Left ventricle myocardium inferior (tissue), 1 donor: ENCODE measurements at regions not wholly inside any gene's neighbourhood (a gene's known extent, or its start where the extent isn't known, plus 50 kb on each side); places are given as distances from the start of the nearest gene placed in this dataset.

ENCODE experiments used
- DNase-seq: peaks from one replicate; pipeline ENCODE4 v3.0.0-alpha.2; 2020
- H3K27ac ChIP-seq: fragments of 200-600 bp; replicated peaks from 2 replicates; pipeline ENCODE4 v1.8.0; 2021
- H3K27me3 ChIP-seq: fragments of 200-600 bp; 2 replicates; pipeline ENCODE4 v1.8.0; 2021; ENCODE audit warnings: low read depth
- H3K36me3 ChIP-seq: fragments of 200-600 bp; 2 replicates; pipeline ENCODE4 v1.8.0; 2021
- H3K4me1 ChIP-seq: fragments of 200-600 bp; 2 replicates; pipeline ENCODE4 v1.8.0; 2021
- H3K4me3 ChIP-seq: fragments of 200-600 bp; 2 replicates; pipeline ENCODE4 v1.8.0; 2021; ENCODE audit warnings: mild to moderate bottlenecking, moderate library complexity
- H3K9me3 ChIP-seq: fragments of 200-600 bp; replicated peaks from 2 replicates; pipeline ENCODE4 v1.8.0; 2021
- CTCF ChIP-seq: fragments of 200-600 bp; IDR thresholded peaks from 2 replicates; pipeline ENCODE4 v1.8.0; 2021; ENCODE audit warnings: antibody characterized with exemption, mild to moderate bottlenecking, borderline replicate concordance
- intact Hi-C: fragments of 100-400 bp; cut with micrococcal nuclease; formaldehyde crosslinking; loops from one replicate; pipeline ENCODE4 v1.11.0; 2022
- donor health status: DM: no; HTN: yes; CAD: no; lungs with severe emphysema.

GRCh38 chr1:87791931-87792740 lies 463.5 kb downstream of the LMO4 start:
- no peaks in the 10 kb centered on the region for H3K36me3 ChIP-seq
- no peak overlapping the region for H3K4me3 ChIP-seq

GRCh38 chr1:87794788-87795614 lies 466.3 kb downstream of the LMO4 start:
- TF ChIP-seq CTCF, result no peak
- Histone ChIP-seq H3K4me3 (no peak overlapping the region), H3K27me3 (no peaks in the 10 kb centered on the region), H3K27ac (no peak overlapping the region), H3K9me3 (no peaks in the 10 kb centered on the region), H3K4me1 (no peaks in the 10 kb centered on the region), H3K36me3 (no peaks in the 10 kb centered on the region)
- no peak for DNase-seq
- intact Hi-C loops, result no loop called here

More at GRCh38 chr1:87791931-87792740, 463.5 kb downstream of the LMO4 start:
- TF ChIP-seq CTCF, result no peak
- H3K27ac ChIP-seq, result no peak overlapping the region
- no peaks in the 10 kb centered on the region for H3K4me1 ChIP-seq
- DNase-seq, result no peak
- no peaks in the 10 kb centered on the region for H3K9me3 ChIP-seq
- intact Hi-C loops, result no loop called here
- H3K27me3 ChIP-seq, result no peaks in the 10 kb centered on the region

- Histone ChIP-seq H3K4me3 (no peak overlapping the region), H3K9me3 (peaks cover 6% of the 10 kb centered on the region), H3K4me1 (no peaks in the 10 kb centered on the region), H3K27me3 (no peaks in the 10 kb centered on the region), H3K27ac (no peak overlapping the region), H3K36me3 (no peaks in the 10 kb centered on the region)
- intact Hi-C loops, result no loop called here
- TF ChIP-seq CTCF, result no peak
- DNase-seq, result no peak
These were observed 467.1 kb downstream of the LMO4 start for GRCh38 chr1:87795615-87796337.

GRCh38 chr1:87796471-87796901 lies 467.8 kb downstream of the LMO4 start:
- intact Hi-C loops, result no loop called here
- H3K4me3 ChIP-seq, result no peak overlapping the region
- H3K4me1 ChIP-seq, result no peaks in the 10 kb centered on the region
- no peak for DNase-seq
- H3K27me3 ChIP-seq, result no peaks in the 10 kb centered on the region
- H3K36me3 ChIP-seq, result no peaks in the 10 kb centered on the region
- H3K27ac ChIP-seq, result no peak overlapping the region
- H3K9me3 ChIP-seq, result peaks cover 7% of the 10 kb centered on the region
- no peak for TF ChIP-seq CTCF

- Histone ChIP-seq H3K4me3 (no peak overlapping the region), H3K36me3 (no peaks in the 10 kb centered on the region), H3K4me1 (no peaks in the 10 kb centered on the region), H3K27ac (no peak overlapping the region), H3K27me3 (no peaks in the 10 kb centered on the region), H3K9me3 (peaks cover 7% of the 10 kb centered on the region)
- intact Hi-C loops, result no loop called here
- TF ChIP-seq CTCF, result no peak
- no peak for DNase-seq
These were observed 470.8 kb downstream of the LMO4 start for GRCh38 chr1:87799451-87799850.
